Superior temporal gyrus (tissue), 1 donor: ENCODE measurements at regions not wholly inside any gene's neighbourhood (a gene's known extent, or its start where the extent isn't known, plus 50 kb on each side); places are given as distances from the start of the nearest gene placed in this dataset.

Experiments
- DNase-seq: peaks from one replicate; pipeline ENCODE4 v3.0.0-alpha.2; 2016; ENCODE audit errors: extremely low spot score

- no peak for DNase-seq
Observed at GRCh38 chr15:66901336-66902100, 163.9 kb upstream of the SMAD3 start.

- no peak for DNase-seq
Observed at GRCh38 chr15:66905185-66905584, 160.2 kb upstream of the SMAD3 start.

GRCh38 chr15:66905954-66906353, 159.4 kb upstream of the SMAD3 start:
- no peak for DNase-seq

- DNase-seq = no peak
Observed at GRCh38 chr15:66906668-66907614, 158.5 kb upstream of the SMAD3 start.

DNA sequence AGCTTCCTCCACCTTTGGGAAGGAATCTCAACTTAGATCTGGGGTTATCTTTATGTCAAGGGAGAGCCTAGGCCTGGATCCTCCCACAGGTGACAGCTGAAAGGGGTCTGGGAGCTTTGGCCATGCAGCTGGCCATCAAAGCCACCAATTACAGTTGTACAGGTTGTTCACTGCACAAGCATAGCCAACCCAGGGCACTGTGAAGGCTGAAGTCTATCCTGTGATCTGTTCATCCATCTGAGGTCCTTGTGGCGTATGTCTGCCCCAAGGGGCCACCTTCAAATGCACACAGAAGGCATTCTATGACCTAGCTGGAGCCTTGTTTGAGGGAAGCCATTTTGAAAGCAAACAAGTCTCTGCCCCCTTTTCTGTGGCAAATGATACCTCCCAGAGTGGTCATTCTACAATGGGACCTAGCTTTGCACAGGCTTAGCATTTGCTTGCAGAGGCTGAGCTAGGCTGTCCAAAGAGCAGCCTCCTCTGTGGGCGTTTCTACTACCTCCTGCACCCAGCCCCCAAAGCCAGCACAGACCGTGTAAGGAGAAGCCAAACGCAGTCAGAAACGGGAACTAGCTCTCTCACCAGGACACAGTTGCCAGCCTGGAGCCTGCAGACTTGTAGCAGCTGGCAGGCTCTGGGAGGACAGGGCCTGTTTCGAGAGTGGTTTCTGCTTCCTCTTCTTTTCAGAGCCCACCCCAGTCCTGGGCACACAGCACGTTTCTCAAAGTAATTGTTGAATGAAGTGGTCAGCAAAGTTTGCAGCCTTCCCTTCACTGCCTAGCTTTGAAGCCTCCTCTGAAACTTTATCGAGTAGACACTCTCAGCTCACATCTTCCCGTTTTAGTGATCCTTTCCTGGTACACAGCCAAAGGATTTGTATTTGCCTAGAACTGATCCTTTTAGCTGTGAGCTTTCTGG, 157.3 kb upstream of the SMAD3 start:
- DNase-seq = peak; percentile 66

- DNase-seq = no peak
Observed at GRCh38 chr15:66908744-66909095, 156.7 kb upstream of the SMAD3 start.

DNA sequence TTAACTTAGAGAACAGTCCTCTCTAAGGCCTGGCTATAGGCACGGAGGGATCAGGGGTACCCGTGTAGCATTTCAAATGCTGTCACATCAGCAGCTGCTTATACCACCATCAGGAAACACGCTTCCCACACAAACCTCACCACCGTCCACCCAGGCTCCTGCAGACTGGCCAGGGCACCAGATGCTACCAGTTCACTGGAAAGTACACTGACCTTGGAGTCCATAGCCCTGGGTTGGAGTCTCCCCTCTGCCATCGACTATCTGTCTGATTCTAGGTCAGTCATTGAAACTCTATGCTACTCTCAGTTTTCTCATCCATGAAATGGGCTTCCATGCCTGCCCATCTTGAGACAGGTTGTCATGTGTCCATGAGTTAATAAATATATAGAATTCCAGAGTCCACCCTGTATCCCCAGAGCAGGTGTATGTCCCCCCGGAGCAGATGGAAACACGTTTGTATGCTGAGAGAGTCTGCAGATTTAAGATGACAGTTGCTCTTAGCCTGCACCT, 156.0 kb upstream of the SMAD3 start:
- no peak for DNase-seq

DNA sequence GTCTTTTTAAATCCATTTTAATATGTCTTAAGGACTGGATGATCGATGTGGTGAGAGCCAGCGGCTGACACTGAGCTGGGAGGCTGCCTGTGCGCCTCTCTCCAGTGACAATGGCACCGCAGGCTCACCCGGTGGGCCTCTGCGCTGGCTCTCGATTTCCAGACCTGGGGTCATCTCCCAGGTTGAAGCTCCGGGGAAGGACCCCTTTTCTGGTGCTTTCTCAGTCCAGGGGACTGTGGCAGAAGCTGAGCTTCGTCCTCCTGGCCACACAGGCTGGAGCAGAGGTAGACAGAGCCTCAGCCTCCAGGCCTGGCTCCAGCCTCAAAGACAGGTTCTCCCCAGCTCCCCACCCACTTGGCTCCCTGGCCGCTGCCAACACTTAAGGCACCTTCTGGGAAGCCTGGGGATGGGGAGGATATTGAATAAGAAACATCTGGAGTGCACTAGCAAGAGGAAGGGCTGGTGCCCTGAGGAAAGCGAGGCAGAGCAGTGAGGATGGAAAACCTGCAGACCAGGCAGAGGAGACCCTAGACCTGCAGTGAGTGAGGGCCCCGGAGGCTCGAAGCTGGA, 154.2 kb upstream of the SMAD3 start:
- no peak for DNase-seq

GRCh38 chr15:66912001-66912400, 153.4 kb upstream of the SMAD3 start:
- DNase-seq = no peak

GRCh38 chr15:66912441-66912840, 153.0 kb upstream of the SMAD3 start:
- DNase-seq = no peak

DNA sequence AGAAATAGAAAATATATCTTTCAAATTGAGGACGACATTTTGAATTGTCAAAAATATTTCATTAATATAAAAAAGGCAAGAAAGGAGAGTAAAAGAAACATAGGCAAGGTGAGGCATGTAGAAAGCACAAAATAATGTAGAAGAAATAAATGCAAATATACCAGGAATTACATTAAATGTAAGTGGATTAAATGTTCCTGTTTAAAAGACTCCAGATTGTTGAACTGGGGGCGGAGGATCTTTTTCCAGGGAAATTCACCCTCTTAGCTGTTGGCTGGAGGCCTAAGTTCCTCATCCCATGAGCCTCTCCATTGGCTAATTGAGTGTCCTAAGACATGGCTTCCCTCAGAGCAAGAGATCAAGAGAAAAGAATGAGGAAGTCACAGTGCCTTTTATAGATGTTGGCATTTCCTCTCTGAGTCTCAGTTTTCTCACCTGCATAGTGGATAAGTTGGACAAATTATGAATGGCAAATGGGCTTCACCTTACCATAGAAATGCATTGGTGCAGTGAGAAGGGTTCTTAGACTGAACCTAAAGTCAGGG, 147.4 kb upstream of the SMAD3 start:
- no peak for DNase-seq

DNA sequence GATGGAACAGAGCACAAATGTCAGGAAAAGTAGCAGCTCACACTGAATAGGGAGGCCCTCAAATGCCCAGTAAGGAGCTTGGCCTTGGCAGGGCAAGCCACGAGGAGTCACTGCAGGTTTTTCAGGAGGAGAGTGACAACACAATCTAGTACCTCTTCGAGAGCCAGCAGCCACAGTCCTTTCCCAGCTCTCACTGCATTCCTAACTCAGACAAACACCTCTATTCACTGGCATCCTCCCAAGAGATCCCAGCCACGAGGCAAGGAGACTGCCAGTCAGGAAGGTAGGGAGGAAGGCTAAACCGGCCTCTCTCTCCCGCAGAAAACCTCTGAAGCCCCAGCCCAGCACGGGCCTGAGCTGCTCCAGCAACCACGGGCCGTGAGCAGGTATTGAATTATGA, 146.0 kb upstream of the SMAD3 start:
- DNase-seq = no peak

- DNase-seq = no peak
Observed at GRCh38 chr15:66921319-66921915, 144.0 kb upstream of the SMAD3 start.

GRCh38 chr15:66922608-66923007, 142.8 kb upstream of the SMAD3 start:
- no peak for DNase-seq

DNA sequence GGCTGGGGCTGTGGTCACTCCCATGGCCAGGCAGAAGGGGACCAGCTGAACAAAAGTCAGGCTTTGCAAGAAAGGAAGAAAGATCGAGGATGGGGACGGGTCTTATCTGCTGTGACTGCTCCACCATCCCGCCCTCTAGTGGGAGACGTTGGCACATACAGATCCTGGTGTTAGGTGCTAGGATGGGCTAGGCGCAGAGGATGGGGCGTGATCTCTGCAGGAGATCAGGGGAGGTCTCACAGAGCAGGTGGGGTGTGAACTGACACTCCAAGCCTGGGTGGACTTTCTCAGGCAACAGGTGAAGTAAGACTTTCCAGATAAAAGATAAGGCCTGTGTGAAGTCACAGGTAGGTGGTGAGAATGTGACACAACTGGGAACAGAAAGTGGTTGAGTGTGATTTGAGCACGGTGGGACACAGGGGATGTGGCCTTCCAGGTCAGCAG, 141.9 kb upstream of the SMAD3 start:
- no peak for DNase-seq

GRCh38 chr15:66924889-66925288, 140.5 kb upstream of the SMAD3 start:
- no peak for DNase-seq

DNA sequence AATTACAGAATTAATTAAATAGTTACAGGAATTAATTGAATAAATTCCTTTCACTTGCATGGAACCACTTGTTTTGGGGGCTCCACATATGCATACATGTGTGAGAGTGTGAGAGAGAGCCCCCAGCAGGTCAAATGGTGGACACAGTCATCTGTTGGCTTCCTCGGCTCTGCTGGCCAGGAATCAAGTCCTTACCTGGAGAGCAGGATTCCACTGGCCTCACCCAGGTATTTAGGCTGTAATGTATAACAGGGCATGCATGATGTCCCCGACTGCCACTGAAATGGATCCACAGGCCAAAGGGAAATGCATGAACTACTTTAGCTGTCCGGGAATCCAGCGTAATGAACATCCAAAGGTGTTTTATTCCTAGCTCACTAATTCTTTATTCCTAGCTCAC, 139.7 kb upstream of the SMAD3 start:
- no peak for DNase-seq

DNA sequence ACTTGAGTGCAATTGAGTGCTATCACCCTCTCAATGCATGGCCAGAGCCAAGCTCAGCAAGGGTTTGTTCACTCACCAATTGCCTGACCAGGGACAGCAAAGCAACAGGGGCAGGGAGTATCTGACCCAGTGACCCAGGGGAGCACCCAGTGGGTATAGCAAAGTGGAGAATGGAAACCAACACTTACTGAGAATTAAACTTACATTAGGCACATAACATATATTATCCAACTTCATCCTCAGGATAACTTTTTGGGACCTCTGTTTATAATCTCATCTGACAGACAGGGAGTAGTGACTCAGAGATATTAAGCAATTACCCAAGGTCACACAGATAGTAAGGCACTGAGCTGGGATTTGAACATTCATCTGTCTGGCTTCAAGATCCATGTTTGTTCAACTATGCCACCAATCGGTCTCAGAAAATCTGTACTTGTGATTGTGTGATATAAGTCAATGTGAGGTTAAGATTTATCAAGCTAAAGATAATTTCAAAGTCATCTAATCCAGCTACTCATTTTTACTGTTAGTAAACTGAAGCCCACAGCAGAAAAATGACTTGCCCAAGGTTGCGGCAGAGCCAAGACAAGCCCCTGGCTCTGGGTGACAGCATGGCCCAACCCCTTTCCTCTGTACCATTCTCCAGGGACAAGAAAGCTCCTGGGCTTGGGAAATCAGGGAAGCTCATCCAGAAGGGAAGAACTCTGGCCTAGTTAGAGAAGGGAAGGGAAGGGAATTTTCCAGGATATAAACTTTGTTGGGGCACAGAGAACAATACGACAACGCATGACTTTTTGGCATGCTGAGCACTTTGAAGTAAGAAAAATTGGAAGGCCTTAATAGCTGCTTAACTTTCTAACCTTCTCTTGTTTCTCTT, 138.0 kb upstream of the SMAD3 start:
- DNase-seq = no peak

DNA sequence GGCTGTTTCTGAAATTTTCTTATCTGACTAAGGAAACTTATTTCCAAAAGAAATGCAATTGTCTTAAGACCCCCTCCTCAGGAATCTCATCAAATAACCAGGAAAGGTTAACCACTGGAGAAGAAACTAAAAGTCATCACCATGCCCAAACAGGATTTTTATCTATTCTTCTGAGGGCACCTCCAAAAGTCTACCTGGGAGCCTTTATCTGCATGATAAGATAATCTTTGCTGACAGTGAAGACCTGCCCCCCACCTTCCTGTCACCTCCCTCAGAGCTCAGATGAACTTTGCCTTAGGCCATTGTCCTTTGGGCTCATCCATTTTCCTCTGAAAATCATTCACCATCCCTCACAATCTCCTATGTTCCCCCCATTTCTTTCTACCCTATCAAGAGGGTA, 137.3 kb upstream of the SMAD3 start:
- DNase-seq = no peak

GRCh38 chr15:66928784-66929183, 136.6 kb upstream of the SMAD3 start:
- DNase-seq = no peak
